ENCODE measurements at regions not wholly inside any gene's neighbourhood (a gene's known extent, or its start where the extent isn't known, plus 50 kb on each side); places are given as distances from the start of the nearest gene placed in this dataset.

- DNase-seq: no peak
Measured at GRCh38 chr19:28971049-28971448, 241.9 kb downstream of the UQCRFS1 start.

GRCh38 chr19:28968721-28969120, 244.2 kb downstream of the UQCRFS1 start:
- no peak for DNase-seq

- DNase-seq: no peak
Measured at GRCh38 chr19:28966737-28967399, 246.1 kb downstream of the UQCRFS1 start.

DNA sequence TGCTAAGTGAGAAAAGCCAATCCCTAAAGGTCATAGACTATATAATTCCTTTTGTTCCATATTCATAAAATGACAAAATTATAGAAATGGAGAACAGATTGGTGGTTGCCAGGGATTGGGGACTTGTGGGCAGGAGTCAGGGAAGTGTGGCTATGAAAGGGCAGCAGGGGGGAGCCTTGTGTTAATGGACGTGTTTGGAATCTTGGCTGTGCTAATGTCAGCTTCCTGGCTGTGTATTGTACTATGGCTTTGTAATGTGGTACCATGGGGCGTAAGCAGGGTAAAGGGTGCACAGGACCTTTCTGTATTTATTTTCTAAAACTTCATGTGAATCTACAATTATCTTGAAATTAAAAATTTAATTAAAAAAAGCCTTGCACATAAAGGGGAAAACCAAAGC, 248.5 kb downstream of the UQCRFS1 start:
- DNase-seq: no peak

DNA sequence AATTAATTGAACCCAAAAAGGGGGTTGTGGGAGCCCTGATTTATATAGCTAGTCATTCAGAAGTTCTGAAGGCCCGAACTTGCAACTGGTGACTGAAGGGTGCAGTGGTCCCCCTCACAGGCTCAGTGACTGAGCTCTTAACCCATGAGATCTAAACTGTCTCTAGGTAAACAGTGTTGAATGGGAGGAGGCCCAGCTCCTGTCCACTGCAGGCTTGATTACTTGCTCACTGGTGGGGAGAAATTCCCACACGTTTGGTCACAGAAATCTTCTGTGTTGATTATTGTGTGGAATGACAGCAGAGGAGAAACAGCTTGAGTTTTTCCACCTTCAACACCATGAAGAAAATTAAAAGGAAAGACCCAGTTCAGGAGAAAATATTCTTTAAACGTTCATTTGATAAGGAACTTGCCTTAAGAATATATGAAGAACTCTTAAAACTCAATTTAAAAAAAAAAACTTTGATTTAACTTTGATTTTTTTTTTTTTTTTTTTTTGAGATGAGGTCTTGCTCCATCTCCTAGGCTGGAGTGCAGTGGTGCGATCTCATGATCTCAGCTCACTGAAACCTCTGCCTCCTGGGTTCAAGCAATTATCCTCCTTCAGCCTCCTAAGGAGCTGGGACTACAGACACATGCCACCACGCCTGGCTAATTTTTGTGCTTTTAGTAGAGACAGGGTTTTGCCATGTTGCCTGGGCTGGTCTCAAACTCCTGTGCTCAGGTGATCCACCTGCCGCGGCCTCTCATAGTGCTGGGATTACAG, 249.3 kb downstream of the UQCRFS1 start:
- DNase-seq: no peak

GRCh38 chr19:28961772-28962500, 251.0 kb downstream of the UQCRFS1 start:
- DNase-seq: no peak

- DNase-seq: no peak
Measured at GRCh38 chr19:28960986-28961705, 251.8 kb downstream of the UQCRFS1 start.

GRCh38 chr19:28960586-28960985, 252.4 kb downstream of the UQCRFS1 start:
- no peak for DNase-seq

DNA sequence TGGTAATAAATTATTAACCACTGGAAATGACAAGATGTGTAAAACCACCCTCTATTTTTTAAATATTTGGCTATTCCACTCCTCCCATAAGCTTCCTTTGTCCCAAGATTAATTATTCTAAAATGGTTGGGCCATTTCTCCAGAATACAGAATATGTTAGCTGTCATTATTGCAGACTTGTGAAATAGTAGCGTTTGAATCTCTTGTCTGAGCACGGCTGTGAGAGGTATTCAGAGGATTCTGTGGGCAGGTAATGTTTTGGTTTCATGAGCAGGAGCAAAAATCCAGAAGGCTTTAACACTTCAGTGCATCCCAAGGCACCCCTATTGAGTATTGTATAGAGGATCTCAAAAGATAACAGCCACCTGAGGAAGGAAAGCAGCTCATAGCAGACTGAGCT, 256.0 kb downstream of the UQCRFS1 start:
- no peak for DNase-seq

GRCh38 chr19:28956421-28956820, 256.5 kb downstream of the UQCRFS1 start:
- no peak for DNase-seq

GRCh38 chr19:28949535-28949934, 263.4 kb downstream of the UQCRFS1 start:
- no peak for DNase-seq

GRCh38 chr19:28949027-28949426, 263.9 kb downstream of the UQCRFS1 start:
- no peak for DNase-seq

DNA sequence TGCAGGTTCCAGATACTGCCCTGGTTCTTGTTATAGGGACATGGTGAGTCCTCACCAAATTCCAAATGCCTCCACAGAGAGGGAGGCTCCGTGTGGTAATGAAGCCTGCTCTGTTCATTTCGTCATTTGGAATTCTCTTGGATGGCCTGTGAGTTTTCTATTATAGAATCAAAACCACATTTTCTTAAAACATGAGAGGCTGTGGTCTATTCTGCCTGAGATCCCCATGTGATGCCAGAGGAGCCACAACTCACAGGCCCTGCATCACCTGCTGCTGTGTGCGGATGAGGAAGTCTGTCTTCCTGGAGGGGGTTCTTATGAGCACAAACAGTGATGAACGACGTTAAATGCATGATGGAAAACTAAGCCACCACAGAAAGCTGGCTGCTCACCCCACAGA, 264.4 kb downstream of the UQCRFS1 start:
- DNase-seq: no peak

- no peak for DNase-seq
Measured at GRCh38 chr19:28948026-28948425, 264.9 kb downstream of the UQCRFS1 start.

- no peak for DNase-seq
Measured at GRCh38 chr19:28943651-28944050, 269.3 kb downstream of the UQCRFS1 start.

GRCh38 chr19:28941833-28942232, 271.1 kb downstream of the UQCRFS1 start:
- no peak for DNase-seq

DNA sequence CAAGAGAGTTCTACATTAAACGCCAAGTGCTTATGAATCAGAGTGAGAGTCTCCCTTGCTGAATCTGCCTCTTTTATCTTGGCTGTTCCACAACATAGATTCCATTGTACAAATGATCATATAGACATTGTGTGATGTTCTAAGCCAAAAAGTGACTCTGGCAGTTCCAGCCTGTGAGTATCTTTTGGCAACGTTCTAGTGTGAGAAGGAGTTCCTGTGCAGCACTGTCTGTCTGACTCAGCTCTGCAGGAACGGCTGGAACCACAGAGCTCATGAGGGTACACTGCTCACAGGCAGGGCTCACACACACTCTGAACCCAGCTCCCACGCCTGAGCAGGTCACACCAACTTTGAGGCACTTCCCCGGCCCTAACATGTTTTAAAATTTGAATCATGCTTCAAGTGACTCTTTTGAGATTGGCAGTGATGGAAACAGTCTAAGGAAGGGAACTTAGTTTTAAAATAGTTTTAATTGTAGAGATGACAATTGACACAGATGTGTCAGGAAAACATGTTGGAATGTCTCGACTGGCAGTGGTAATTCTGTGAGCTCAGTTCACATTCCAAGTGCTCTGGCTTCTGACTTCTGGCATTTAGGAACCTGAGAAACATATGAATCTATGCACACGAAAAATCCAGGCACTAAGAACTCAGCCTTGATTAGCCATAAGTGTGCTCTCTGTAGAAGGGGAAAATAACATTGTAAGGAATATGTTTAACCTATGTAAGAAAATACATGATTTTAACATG, 272.0 kb downstream of the UQCRFS1 start:
- DNase-seq: peak in 1 of 2 donors; percentile 1

GRCh38 chr19:28939236-28939635, 273.7 kb downstream of the UQCRFS1 start:
- DNase-seq: no peak

GRCh38 chr19:28936001-28936400, 276.9 kb downstream of the UQCRFS1 start:
- DNase-seq: no peak

DNA sequence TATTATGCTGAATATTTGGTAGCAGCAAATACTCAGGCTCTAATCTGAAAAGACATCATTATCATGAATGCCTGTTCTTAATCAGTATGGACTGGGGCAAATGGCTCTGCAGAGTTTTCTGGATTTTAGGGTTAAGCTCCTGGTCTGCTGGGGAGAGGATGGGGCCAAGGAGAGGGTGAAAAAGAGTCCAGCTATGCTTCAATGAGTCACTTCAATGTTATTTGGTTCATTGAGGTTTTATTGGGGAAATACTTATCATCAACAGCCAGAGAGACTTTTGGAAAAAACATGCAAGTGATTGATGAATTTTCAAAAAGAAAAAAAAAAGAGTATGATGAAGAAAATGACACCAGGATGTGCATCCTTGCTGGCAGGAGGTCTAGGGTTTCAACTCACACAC, 278.3 kb downstream of the UQCRFS1 start:
- DNase-seq: no peak

DNA sequence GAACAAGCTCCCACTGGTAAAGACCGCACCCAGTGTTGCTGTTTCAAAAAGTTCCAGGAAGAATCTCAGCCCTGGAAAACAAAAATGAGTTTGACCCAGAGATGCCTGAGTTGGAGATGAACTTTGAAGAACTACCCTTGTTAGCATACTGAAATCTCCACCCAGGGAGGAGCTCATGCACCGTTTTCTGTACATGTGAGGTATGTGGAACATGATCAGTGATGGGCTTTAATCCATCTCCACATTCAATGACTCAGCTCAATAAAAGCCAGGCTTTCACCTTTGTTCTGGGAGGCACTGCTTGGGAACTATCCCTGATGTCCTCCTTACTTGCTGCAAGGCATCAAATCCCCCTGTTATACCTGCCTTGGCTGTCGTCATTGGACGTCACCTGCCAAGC, 279.9 kb downstream of the UQCRFS1 start:
- DNase-seq: no peak

DNA sequence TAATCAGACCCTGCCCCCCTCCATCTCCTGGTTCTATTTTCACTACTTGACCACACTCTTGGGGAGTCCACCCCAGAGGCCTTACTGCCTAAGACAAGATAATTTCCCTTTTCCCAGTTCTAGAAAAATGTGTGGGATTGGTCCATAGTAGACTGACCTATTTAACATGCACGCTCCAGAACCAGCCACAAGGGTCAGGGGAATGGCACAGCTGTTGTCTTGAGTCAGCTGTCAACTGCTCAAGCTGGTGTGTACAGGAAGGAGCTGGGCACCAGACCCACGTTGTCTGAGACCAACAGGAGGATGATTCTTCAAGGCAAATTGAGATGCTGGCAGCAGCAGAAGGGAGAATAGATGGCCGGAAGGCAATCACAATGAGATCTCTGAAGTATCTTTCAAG, 280.5 kb downstream of the UQCRFS1 start:
- DNase-seq: no peak

Data from hippocampal formation (tissue), 2 donors.